OCI-LY7 (cell line): ENCODE measurements at regions not wholly inside any gene's neighbourhood (a gene's known extent, or its start where the extent isn't known, plus 50 kb on each side); places are given as distances from the start of the nearest gene placed in this dataset.

ENCODE experiments used
- BruUV-seq: library from RNA; stranded (reverse); fragments of 400-500 nt; replicated peaks from 2 replicates; lab custom pipeline; 2021; lab: Mats Ljungman, UMichigan
- CTCF ChIA-PET: fragments of 300-600 bp; sonication (Branson Sonifier 250); formaldehyde crosslinking; loops from one replicate; lab custom pipeline; 2022; ENCODE audit warnings: antibody characterized with exemption; ENCODE audit not compliant: unreplicated experiment; lab: Charles Lee
- POLR2A ChIA-PET: fragments of 300-600 bp; sonication (Branson Sonifier 250); formaldehyde crosslinking; loops from one replicate; lab custom pipeline; 2022; ENCODE audit warnings: antibody characterized with exemption; lab: Charles Lee
- DNase-seq: peaks from one replicate; pipeline ENCODE4 v3.0.0-alpha.2; 2015; ENCODE audit warnings: low spot score
- H2AFZ ChIP-seq: fragments of 200-600 bp; sonication (generic), shearing (Covaris generic); 2 replicates; pipeline ENCODE4 v1.6.1; 2014; ENCODE audit warnings: mild to moderate bottlenecking, antibody characterized with exemption, low read length, moderate library complexity
- H3K27ac ChIP-seq: fragments of 200-600 bp; sonication (generic); 2 replicates; pipeline ENCODE4 v1.5.1; 2014; ENCODE audit warnings: mixed run types, low read depth, mild to moderate bottlenecking, moderate library complexity, low read length, inconsistent platforms; ENCODE audit not compliant: poor library complexity, severe bottlenecking
- H3K36me3 ChIP-seq: fragments of 200-600 bp; sonication (generic); 2 replicates; pipeline ENCODE4 v1.6.1; 2014; ENCODE audit warnings: mild to moderate bottlenecking, antibody characterized with exemption, low read length, moderate library complexity, mixed read lengths; ENCODE audit not compliant: insufficient read depth
- H3K4me1 ChIP-seq: fragments of 200-600 bp; sonication (generic); 2 replicates; pipeline ENCODE4 v1.5.1; 2014; ENCODE audit warnings: mild to moderate bottlenecking, low read length; ENCODE audit not compliant: insufficient read depth, poor library complexity, severe bottlenecking
- H3K4me2 ChIP-seq: fragments of 200-600 bp; sonication (generic); 2 replicates; pipeline ENCODE4 v1.6.1; 2014; ENCODE audit warnings: mild to moderate bottlenecking, low read length
- H3K4me3 ChIP-seq: fragments of 200-600 bp; sonication (generic); 2 replicates; pipeline ENCODE4 v1.5.1; 2014; ENCODE audit warnings: mild to moderate bottlenecking, low read depth, low read length; ENCODE audit not compliant: poor library complexity, severe bottlenecking
- H3K79me2 ChIP-seq: fragments of 200-600 bp; sonication (generic); 2 replicates; pipeline ENCODE4 v1.6.1; 2016; ENCODE audit warnings: low read depth, mild to moderate bottlenecking, low read length, moderate library complexity, mixed read lengths; ENCODE audit not compliant: insufficient read depth
- H3K9me2 ChIP-seq: fragments of 200-600 bp; sonication (generic); 2 replicates; pipeline ENCODE4 v1.6.1; 2016; ENCODE audit warnings: mild to moderate bottlenecking, low read length, mixed read lengths; ENCODE audit not compliant: insufficient read depth
- H3K9me3 ChIP-seq: fragments of 200-600 bp; sonication (generic); 2 replicates; pipeline ENCODE4 v1.6.1; 2014; ENCODE audit warnings: mild to moderate bottlenecking, mixed run types, low read length, mixed read lengths
- H4K20me1 ChIP-seq: fragments of 200-600 bp; sonication (generic); 2 replicates; pipeline ENCODE4 v1.6.1; 2014; ENCODE audit warnings: mild to moderate bottlenecking, antibody characterized with exemption, low read length, moderate library complexity, mixed read lengths; ENCODE audit not compliant: insufficient read depth
- EZH2phosphoT487 ChIP-seq: fragments of 200-600 bp; sonication (generic); IDR thresholded peaks from 2 replicates; pipeline ENCODE4 v1.6.1; 2018; ENCODE audit warnings: low read depth, borderline replicate concordance, mild to moderate bottlenecking, mixed run types, antibody characterized with exemption, low read length, moderate library complexity, mixed read lengths
- intact Hi-C: fragments of 100-400 bp; cut with micrococcal nuclease; formaldehyde crosslinking; loops from one replicate; pipeline ENCODE4 v1.10.0; 2022; ENCODE audit not compliant: unreplicated experiment
- TF ChIP-seq, protein P1 (sequence below): fragments of 200-600 bp; sonication (generic); conservative IDR thresholded peaks from 2 replicates; pipeline ENCODE4 v1.5.1; 2014; ENCODE audit warnings: mild to moderate bottlenecking, antibody characterized with exemption, low read length, moderate library complexity, mixed read lengths

DNA sequence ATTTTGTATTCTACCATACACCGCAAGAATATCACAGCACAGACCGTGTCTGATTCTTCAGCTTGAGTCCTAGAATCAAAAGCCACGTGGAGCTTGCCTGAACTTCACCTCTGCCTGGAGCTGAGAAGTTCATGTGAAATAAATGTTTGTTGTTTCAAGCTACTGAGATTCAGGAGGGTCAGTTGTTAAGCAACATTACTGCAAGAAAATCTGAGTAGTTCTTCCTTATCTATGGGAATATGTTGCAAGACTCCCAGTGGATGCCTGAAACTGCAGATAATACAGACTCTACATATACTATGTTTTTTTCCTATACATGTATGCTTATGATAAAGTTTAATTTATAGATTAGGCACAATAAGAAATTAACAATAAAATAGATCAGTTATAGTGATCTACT, 995.3 kb downstream of the TBC1D22A start:
- H3K4me3 ChIP-seq = no peak overlapping the region
- no peak for DNase-seq
- POLR2A ChIA-PET = no interaction called here
- no peak overlapping the region for H2AFZ ChIP-seq
- H3K79me2 ChIP-seq = no peaks in the 10 kb centered on the region
- H3K4me1 ChIP-seq = no peaks in the 10 kb centered on the region
- no TSS peak for BruUV-seq
- no peak overlapping the region for H3K4me2 ChIP-seq
- intact Hi-C loops = no loop called here
- no peaks in the 10 kb centered on the region for H3K36me3 ChIP-seq
- no peaks in the 10 kb centered on the region for H3K9me2 ChIP-seq
- no peak overlapping the region for H3K27ac ChIP-seq
- no peaks in the 10 kb centered on the region for H4K20me1 ChIP-seq
- no peak for TF ChIP-seq EZH2phosphoT487
- TF ChIP-seq, protein P1, sequence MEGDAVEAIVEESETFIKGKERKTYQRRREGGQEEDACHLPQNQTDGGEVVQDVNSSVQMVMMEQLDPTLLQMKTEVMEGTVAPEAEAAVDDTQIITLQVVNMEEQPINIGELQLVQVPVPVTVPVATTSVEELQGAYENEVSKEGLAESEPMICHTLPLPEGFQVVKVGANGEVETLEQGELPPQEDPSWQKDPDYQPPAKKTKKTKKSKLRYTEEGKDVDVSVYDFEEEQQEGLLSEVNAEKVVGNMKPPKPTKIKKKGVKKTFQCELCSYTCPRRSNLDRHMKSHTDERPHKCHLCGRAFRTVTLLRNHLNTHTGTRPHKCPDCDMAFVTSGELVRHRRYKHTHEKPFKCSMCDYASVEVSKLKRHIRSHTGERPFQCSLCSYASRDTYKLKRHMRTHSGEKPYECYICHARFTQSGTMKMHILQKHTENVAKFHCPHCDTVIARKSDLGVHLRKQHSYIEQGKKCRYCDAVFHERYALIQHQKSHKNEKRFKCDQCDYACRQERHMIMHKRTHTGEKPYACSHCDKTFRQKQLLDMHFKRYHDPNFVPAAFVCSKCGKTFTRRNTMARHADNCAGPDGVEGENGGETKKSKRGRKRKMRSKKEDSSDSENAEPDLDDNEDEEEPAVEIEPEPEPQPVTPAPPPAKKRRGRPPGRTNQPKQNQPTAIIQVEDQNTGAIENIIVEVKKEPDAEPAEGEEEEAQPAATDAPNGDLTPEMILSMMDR = no peak
- CTCF ChIA-PET = no interaction called here
- H3K9me3 ChIP-seq = no peaks in the 10 kb centered on the region; the same call in 1 of the 2 replicates

DNA sequence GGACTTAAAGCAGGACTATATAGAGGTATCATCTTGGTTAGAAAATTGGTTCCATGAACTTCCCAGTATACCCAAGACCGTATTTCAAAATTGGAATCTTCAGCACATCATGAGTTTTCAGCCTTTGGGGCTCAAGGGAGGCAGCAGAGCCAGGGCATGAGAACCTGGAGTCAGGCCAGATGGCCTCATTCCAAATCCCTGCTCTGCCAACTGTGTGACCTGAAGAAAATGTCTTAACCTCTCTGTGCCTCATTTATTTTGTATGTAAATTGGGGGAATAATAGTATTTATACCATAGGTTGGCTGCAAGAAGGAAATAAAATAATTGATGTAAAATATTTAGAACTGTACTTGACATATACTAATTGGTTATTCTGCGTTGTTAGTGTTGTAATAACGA, 987.6 kb downstream of the TBC1D22A start:
- Histone ChIP-seq H3K36me3 (no peaks in the 10 kb centered on the region), H3K4me3 (no peak overlapping the region), H4K20me1 (no peaks in the 10 kb centered on the region), H3K9me2 (no peaks in the 10 kb centered on the region), H2AFZ (no peak overlapping the region), H3K9me3 (no peaks in the 10 kb centered on the region), H3K4me1 (no peaks in the 10 kb centered on the region), H3K27ac (no peak overlapping the region), H3K4me2 (no peak overlapping the region), H3K79me2 (no peaks in the 10 kb centered on the region)
- no peak for DNase-seq
- intact Hi-C loops = no loop called here
- ChIA-PET CTCF (no interaction called here), POLR2A (interaction anchor here (0.7 kb wide), 1 partner anchor 37 kb away, joined by 3 read pairs; no protein-coding TSS in a partner anchor)
- no TSS peak for BruUV-seq
- TF ChIP-seq EZH2phosphoT487 = no peak
- TF ChIP-seq, protein P1 = no peak

DNA sequence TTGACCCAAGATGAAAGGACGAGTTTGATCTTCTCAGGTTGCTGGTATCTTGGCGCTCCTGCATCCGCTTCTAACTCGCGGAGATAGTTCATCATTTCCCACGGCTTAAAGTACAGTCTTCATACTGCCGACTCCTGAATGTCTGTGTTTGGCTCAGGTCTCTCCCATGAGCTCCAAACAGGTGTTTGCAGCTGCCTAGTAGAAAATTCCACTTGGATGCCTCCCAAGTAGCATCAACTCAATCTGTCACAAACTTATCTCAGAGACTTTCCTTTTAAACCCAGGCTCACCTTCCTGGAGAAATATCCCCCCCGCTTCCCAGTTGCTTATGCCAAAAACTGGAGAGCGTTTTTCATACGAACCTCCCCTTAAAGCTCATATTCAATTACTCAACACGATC, 986.5 kb downstream of the TBC1D22A start:
- Histone ChIP-seq H3K9me2 (no peaks in the 10 kb centered on the region), H2AFZ (no peak overlapping the region), H3K4me3 (no peak overlapping the region), H3K4me2 (no peak overlapping the region), H3K4me1 (no peaks in the 10 kb centered on the region), H3K9me3 (no peaks in the 10 kb centered on the region), H4K20me1 (no peaks in the 10 kb centered on the region), H3K27ac (no peak overlapping the region), H3K36me3 (no peaks in the 10 kb centered on the region), H3K79me2 (no peaks in the 10 kb centered on the region)
- DNase-seq = no peak
- intact Hi-C loops = no loop called here
- TF ChIP-seq, protein P1 = no peak
- no peak for TF ChIP-seq EZH2phosphoT487
- BruUV-seq = no TSS peak
- ChIA-PET CTCF (no interaction called here), POLR2A (interaction anchor here (0.6 kb wide), 1 partner anchor 41 kb away, joined by 5 read pairs; no protein-coding TSS in a partner anchor)
